SU-DHL-6 (cell line): ENCODE measurements at regions not wholly inside any gene's neighbourhood (a gene's known extent, or its start where the extent isn't known, plus 50 kb on each side); places are given as distances from the start of the nearest gene placed in this dataset.

Experiments used
- H2AFZ ChIP-seq: fragments of 200-600 bp; sonication (generic); 2 replicates; pipeline ENCODE4 v1.6.1; 2014; ENCODE audit warnings: low read depth, mild to moderate bottlenecking, moderate library complexity, mixed read lengths, antibody characterized with exemption, low read length; ENCODE audit not compliant: severe bottlenecking
- H3F3A ChIP-seq: fragments of 200-600 bp; shearing (Covaris generic); 2 replicates; pipeline ENCODE4 v1.6.0; 2016; ENCODE audit warnings: antibody characterized with exemption, mild to moderate bottlenecking; ENCODE audit not compliant: insufficient read depth
- H3K27ac ChIP-seq: fragments of 200-600 bp; sonication (generic); 2 replicates; pipeline ENCODE4 v1.5.1; 2016; ENCODE audit warnings: low read depth, mild to moderate bottlenecking, low read length, moderate library complexity, mixed read lengths
- H3K27me3 ChIP-seq: fragments of 200-600 bp; sonication (generic), shearing (Covaris generic); 2 replicates; pipeline ENCODE4 v1.6.0; 2014; ENCODE audit warnings: mild to moderate bottlenecking, low read length
- H3K36me3 ChIP-seq: fragments of 200-600 bp; sonication (generic); 2 replicates; pipeline ENCODE4 v1.6.1; 2014; ENCODE audit warnings: mild to moderate bottlenecking, low read length, mixed read lengths
- H3K4me2 ChIP-seq: fragments of 300-600, 200-600 bp; shearing (Covaris generic), sonication (generic); 2 replicates; pipeline ENCODE4 v1.6.0; 2014; ENCODE audit warnings: low read length, low read depth, mild to moderate bottlenecking; ENCODE audit not compliant: poor library complexity, severe bottlenecking
- H3K4me3 ChIP-seq: fragments of 200-600 bp; sonication (generic); 2 replicates; pipeline ENCODE4 v1.5.1; 2014; ENCODE audit warnings: antibody characterized with exemption, low read length, mild to moderate bottlenecking, mixed read lengths; ENCODE audit not compliant: insufficient read depth, poor library complexity, severe bottlenecking
- H3K79me2 ChIP-seq: fragments of 200-600 bp; sonication (generic); 2 replicates; pipeline ENCODE4 v1.6.1; 2014; ENCODE audit warnings: mild to moderate bottlenecking, low read length, moderate library complexity; ENCODE audit not compliant: insufficient read depth
- H3K9ac ChIP-seq: fragments of 200-600 bp; sonication (generic); 2 replicates; pipeline ENCODE4 v1.7.0; 2014; ENCODE audit warnings: mild to moderate bottlenecking, low read length
- H3K9me2 ChIP-seq: fragments of 200-600 bp; sonication (generic); replicated peaks from 2 replicates; pipeline ENCODE4 v1.6.1; 2014; ENCODE audit warnings: low read length; ENCODE audit not compliant: insufficient read depth
- H3K9me3 ChIP-seq: fragments of 200-600 bp; sonication (generic); 2 replicates; pipeline ENCODE4 v1.6.1; 2014; ENCODE audit warnings: low read length, mixed read lengths; ENCODE audit not compliant: insufficient read depth
- H4K20me1 ChIP-seq: fragments of 200-600 bp; sonication (generic); 2 replicates; pipeline ENCODE4 v1.6.1; 2014; ENCODE audit warnings: low read depth, mild to moderate bottlenecking, antibody characterized with exemption, low read length, moderate library complexity, mixed read lengths
- CTCF ChIP-seq: fragments of 200-600 bp; sonication (generic); IDR thresholded peaks from one replicate; pipeline ENCODE4 v1.5.1; 2017; ENCODE audit warnings: antibody characterized with exemption, mild to moderate bottlenecking, low read length, moderate library complexity; ENCODE audit not compliant: insufficient read depth, poor library complexity, severe bottlenecking
- EZH2phosphoT487 ChIP-seq: fragments of 200-600 bp; sonication (generic), shearing (Covaris generic); conservative IDR thresholded peaks from 2 replicates; pipeline ENCODE4 v1.6.1; 2018; ENCODE audit warnings: mild to moderate bottlenecking, antibody characterized with exemption, low read length, moderate library complexity, mixed read lengths

- Histone ChIP-seq H2AFZ (peak overlapping the region; percentile 78), H3K9ac (peak overlapping the region; percentile 34), H3K36me3 (no peaks in the 10 kb centered on the region), H3K9me2 (no peaks in the 10 kb centered on the region), H3K9me3 (no peaks in the 10 kb centered on the region), H3K27ac (peak overlapping the region; percentile 99), H3K79me2 (no peaks in the 10 kb centered on the region), H4K20me1 (no peaks in the 10 kb centered on the region), H3F3A (peaks cover 9% of the 10 kb centered on the region), H3K27me3 (no peaks in the 10 kb centered on the region), H3K4me2 (peak overlapping the region; percentile 80), H3K4me3 (peak overlapping the region; percentile 4)
- TF ChIP-seq EZH2phosphoT487: no peak
- TF ChIP-seq CTCF: no peak
These were observed 106.9 kb upstream of the ATF7IP start for GRCh38 chr12:14258575-14258940.

GRCh38 chr12:14259481-14260010 is 105.9 kb upstream of the ATF7IP start:
- no peak overlapping the region for H3K9ac ChIP-seq
- H3K27ac ChIP-seq: no peak overlapping the region
- H3K4me3 ChIP-seq: no peak overlapping the region
- TF ChIP-seq CTCF (no peak), EZH2phosphoT487 (no peak)
- H3K79me2 ChIP-seq: no peaks in the 10 kb centered on the region
- H3K27me3 ChIP-seq: no peaks in the 10 kb centered on the region
- no peak overlapping the region for H2AFZ ChIP-seq
- no peaks in the 10 kb centered on the region for H3K9me2 ChIP-seq
- no peaks in the 10 kb centered on the region for H4K20me1 ChIP-seq
- H3K9me3 ChIP-seq: no peaks in the 10 kb centered on the region
- H3K36me3 ChIP-seq: no peaks in the 10 kb centered on the region
- H3F3A ChIP-seq: peaks cover 9% of the 10 kb centered on the region
- no peak overlapping the region for H3K4me2 ChIP-seq

GRCh38 chr12:14260011-14260993 is 105.2 kb upstream of the ATF7IP start:
- no peak overlapping the region for H3K4me3 ChIP-seq
- peak overlapping the region; percentile 41 for H2AFZ ChIP-seq
- H3K27me3 ChIP-seq: no peaks in the 10 kb centered on the region
- no peak overlapping the region for H3K27ac ChIP-seq
- H3K9ac ChIP-seq: no peak overlapping the region
- H3K9me2 ChIP-seq: no peaks in the 10 kb centered on the region
- H3K79me2 ChIP-seq: no peaks in the 10 kb centered on the region
- TF ChIP-seq EZH2phosphoT487: no peak
- no peak for TF ChIP-seq CTCF
- no peaks in the 10 kb centered on the region for H3K36me3 ChIP-seq
- no peaks in the 10 kb centered on the region for H4K20me1 ChIP-seq
- H3K9me3 ChIP-seq: no peaks in the 10 kb centered on the region
- H3F3A ChIP-seq: peaks cover 9% of the 10 kb centered on the region
- no peak overlapping the region for H3K4me2 ChIP-seq
